ENCODE measurements at regions not wholly inside any gene's neighbourhood (a gene's known extent, or its start where the extent isn't known, plus 50 kb on each side); places are given as distances from the start of the nearest gene placed in this dataset.
A peak's percentile ranks its signal among the peaks of the same experiment; 100 is the strongest.
"Not testable (repeated sequence)": the region's sequence is repeated elsewhere in the genome, so short reads cannot be mapped to it uniquely, and the experiment has no call there.

DNA sequence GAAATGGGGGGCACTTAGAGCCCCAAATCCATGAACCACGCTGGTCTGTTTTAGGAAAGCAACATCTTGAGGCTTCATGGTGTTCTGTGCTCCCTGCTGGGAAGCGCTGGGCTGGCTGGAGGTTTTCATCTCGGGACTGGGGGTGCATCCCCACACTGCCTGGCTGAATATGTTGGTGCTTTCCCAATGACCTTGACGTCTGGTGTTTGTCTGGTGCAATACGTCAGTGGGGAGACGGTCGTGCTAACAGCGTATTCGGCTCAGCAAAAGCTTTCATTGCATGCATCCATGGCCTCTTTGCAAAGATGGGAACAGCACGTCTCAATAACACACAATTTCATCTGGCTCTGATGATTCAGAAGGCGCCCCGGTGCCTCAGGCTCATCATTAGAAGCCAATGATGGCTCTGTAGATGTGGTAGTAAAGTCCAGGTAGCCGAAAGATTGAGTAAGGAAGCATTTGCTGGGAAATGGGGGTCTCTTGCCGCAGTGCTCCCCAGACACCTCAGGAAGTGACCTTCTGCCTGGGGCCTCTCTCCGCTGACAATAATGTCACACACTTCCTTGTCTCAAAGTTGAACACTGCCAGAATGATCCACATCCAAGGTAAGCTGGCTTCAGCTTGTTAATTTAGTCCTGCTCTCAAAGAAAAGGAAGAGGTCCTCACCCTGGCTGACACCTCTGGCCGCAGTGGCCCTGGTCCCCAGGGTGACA lies 97.7 kb downstream of the ING1 start:
- DNase-seq, result no peak

- no peak for DNase-seq
These were observed 98.2 kb downstream of the ING1 start for GRCh38 chr13:110811771-110812120.

DNA sequence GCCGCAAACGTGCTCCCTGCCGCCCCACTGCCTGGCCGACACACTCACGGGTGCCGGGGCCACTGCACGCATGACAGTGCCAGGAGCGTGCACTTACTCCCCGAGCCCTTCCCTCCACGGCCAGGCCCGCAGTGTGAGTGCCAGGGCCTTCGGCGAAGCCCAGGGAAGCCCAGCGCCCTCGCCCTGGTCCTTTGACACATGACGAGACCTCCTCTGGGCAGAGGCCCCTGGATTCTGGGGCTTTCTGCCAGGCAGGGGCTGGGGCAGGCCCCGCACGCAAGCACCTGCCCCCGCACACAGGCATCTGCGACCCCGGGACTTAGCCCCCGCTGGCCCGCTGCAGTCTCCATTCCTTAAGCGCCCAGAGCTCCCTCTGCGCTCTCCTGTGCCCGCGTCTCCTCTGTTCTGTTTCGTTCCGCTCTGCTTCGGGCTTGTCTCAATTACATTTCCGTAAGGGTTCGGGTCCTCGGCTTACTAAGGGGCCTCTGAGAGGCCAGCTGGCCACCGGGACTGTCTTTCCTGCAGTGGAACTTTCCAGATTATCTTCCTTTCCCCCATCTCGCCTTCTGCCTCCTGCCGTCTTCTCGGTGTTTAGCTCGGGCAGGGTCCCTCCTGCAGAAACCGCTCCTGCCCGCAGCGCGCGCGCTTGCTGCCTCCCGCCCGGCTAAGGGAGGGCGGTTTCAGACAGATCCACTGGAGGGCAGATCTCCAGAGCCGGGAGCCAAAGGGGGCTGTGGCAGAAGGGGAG lies 98.8 kb downstream of the ING1 start:
- DNase-seq, result no peak

GRCh38 chr13:110812869-110813645 lies 99.6 kb downstream of the ING1 start:
- no peak for DNase-seq

GRCh38 chr13:110813646-110814624 lies 100.4 kb downstream of the ING1 start:
- no peak for DNase-seq

DNA sequence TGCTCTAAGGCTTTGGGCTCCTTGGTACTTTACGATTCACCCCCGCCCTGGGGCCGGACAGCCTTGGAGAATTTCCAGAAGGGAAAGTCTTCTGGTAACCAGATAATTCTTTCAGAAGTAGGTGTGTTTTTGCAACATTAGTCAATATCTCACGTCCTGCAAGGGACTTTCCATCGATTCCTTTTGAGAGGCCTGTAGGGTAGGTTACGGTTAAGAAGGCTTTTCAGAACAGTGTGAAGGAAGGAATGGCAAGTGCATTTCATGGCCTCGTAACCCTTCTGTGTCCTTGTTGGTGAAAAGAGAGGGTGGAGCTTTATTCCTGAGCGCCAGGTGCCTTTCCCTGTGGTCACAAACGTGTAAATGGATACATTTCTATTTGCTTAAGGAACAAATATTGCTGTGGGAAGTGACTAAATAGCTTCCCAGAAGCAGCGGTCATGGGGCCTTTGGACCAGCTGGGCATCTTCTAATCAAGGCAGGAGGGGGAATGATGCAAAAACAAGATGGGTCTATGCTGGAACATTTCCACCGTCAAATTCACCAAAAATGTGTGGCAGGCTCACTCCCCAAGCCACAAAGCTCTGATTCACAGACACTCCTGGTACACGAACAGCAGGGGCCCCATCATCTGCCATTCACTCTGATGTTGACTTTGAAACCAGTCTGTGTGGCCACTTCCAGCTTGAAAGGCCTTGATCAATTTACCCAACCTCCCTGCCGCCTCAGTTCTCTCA lies 99.2 kb downstream of the ANKRD10 start:
- DNase-seq, result no peak

DNA sequence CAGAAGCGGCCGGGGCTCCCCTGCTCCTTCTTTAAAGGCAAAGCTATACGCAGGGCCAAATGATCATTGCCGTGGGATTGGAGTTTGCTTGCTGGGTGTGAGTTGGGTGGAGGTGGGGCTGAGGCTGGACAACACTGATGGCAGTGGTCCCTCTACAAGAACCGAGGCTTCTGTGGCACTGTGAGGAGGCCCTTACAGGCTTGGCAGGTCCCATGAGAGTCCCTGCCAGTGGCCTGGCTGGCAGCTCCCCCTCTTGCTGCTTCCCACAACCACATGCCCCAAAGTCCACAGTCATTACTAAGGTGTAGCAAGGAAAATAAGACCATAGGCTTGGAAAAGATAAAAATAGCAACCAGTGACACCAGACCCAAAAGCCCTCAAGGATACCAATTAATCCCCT lies 98.4 kb downstream of the ANKRD10 start:
- DNase-seq, result no peak

GRCh38 chr13:110817143-110817542 lies 97.7 kb downstream of the ANKRD10 start:
- no peak for DNase-seq

DNA sequence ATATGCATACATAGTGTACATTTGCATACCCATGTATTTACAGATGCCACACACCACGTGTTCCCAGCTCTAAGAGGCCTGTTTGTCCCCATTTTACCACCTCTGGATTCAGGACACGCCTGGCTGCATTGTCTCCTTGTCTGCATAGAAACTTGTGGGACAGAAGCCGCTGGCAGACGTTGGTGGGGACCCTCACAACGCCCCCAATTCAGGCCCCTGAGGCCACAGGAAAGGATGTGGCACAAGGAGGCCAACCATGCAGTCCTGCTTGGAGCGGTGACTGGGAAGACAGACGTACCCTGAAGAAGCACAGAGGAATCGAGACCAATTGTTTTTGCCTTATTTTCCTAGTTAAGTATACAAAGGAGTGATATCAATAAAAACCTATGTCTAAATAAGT lies 96.1 kb downstream of the ANKRD10 start:
- no peak for DNase-seq

DNA sequence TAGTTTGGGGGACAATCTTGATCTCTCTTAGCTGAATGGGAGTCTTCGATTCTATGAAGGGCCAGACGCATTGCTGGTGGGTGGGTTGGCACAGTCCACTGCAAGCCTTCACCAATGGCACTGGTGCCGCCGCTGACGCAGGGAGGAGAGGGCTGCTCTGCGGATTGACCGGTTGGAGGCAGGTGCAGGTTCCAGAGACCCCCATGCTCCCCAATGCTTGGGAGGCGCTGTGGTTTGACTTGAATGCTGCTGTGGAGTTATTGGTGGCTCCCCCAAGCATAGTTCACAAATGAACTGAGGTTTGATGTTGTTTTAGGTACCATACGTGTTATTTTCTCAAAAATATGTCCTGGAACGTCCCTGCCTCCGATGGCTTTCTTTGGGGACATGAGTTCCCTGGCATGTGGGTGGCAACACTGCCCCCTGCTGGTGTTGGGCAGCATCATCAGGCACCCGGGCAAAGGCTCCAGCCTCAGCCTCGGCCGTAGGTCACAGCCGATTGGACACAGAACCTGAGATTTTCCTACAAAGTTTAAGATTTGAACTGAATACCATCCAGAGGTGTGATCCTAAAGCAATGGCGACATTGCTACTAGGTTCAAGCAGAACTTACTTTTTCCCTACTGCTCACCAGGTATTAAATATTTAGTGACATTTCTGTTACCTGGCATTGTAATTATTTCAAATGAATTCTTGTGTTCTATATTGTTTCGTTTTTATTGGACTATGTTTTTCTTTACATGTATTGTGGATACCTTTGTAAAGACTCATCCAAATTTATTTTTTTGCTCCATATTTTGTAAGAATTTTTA lies 95.5 kb downstream of the ANKRD10 start:
- DNase-seq, result peak; percentile 76

DNA sequence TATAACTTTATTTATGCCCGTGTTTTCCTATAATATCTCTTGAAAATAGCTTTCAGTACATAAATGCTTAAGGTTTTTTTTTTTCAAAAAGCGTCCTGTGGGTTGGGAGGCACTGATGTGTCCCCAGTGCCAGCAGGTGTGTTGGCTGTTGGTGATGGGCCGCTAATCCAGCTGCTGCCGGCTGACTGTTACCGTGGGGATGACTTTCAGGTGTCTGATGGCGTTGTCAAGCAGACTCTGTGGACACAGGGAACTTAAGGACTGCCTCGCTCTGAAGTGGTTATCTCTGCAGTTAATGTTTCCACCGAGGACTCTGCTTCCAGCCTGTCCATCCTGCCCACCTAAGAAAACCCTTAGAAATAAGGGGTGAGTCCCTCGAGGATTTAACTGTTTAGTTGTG lies 94.5 kb downstream of the ANKRD10 start:
- no peak for DNase-seq

- DNase-seq, result not testable (repeated sequence)
These were observed 92.8 kb downstream of the ANKRD10 start for GRCh38 chr13:110821837-110822668.

DNA sequence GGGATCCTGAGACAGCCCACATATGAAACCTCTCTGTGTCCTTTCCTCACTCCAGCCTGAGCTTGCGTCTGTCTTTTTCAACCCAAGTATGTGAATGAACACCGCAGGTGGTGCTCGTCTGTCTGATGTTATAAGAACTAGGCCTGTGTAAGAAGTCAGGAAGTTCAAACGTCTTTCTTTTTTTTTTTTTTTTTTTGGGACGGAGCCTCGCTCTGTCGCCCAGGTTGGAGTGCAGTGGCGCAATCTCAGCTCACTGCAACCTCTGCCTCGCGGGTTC lies 92.3 kb downstream of the ANKRD10 start:
- no peak for DNase-seq

- no peak for DNase-seq
These were observed 90.1 kb downstream of the ANKRD10 start for GRCh38 chr13:110824702-110825300.

DNA sequence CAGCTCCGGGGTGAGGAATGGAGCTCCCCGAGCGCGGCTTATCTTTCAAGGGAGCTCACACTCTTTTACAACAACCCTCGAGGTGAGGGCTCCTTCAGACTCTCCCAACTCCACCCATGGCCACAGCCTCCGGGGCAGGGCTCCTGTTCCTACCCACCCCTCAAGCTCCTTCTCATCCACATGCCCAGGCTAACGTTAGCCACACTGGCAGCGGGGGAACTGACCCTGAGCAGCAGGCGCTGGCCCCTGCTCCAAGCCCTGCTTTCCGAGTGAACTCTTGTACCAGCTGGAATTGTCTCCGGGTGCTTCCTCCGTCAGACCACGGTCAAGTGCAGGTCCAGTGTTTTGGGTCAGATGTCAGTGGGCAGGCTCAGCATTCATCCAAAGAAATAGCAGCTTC lies 89.4 kb downstream of the ANKRD10 start:
- no peak for DNase-seq

DNA sequence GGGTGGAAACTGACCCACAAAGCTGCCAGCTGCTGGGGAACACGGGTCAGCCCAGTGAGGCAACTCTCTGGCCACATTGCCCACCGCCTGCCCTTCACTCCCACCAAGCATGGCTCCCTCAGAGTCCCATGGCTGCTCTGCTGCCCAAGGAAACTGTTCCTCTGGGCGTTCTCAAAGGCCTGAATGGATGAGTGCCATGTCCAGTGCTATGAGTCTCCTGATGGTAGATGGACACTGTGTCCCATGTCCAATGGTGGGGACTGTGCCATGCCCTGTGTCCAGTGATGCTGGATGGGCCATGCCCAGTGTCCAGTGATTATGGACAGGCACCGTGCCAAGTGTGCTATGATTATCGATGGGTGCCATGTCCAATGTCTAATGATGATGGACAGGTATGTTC lies 88.8 kb downstream of the ANKRD10 start:
- DNase-seq, result no peak

- DNase-seq, result no peak
These were observed 87.8 kb downstream of the ANKRD10 start for GRCh38 chr13:110826861-110827672.
